Peyer's patch (tissue), 4 donors: ENCODE measurements at regions not wholly inside any gene's neighbourhood (a gene's known extent, or its start where the extent isn't known, plus 50 kb on each side); places are given as distances from the start of the nearest gene placed in this dataset.

Experiments
- CTCF ChIP-seq, 6 experiments: fragments of 450-650 bp in 4 of 6; fragments of 200-600 bp in 2 of 6; sonication (generic) in 1 of 6; IDR thresholded peaks; one replicate each; pipeline ENCODE4 v1.5.1; 2017 to 2019; ENCODE audit warnings: antibody characterized with exemption in 6 of 6, mild to moderate bottlenecking in 3 of 6, moderate library complexity in 1 of 6
- POLR2A ChIP-seq, 2 donors: fragments of 450-650 bp; IDR thresholded peaks; one replicate each; pipeline ENCODE4 v1.5.1; 2017; ENCODE audit warnings: antibody characterized with exemption in 2 of 2, mild to moderate bottlenecking in 2 of 2, moderate library complexity in 2 of 2

DNA sequence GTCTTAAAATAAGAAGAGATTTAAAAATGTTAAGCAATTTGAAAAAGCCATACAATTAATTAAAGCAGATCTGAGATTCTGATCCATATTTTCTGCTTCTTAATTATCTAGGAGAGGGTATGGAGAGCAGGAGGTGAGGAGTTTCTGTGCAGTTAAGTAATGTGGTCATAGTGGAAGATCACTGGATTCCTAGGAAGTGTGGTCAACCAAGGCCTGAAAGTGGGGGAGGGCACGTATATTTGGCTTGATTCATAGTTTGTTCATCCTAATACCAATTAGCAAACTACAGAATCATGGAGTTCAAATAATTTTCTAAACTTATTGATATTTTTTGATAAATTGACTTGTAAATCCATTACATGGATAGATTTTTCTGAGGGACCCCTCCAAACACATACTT, 768.3 kb downstream of the RAPGEF2 start:
- TF ChIP-seq CTCF (IDR thresholded peaks at IDR 0.05) (no peak), POLR2A (IDR thresholded peaks at IDR 0.05) (no peak)
